SK-MEL-5 (cell line): ENCODE measurements at regions not wholly inside any gene's neighbourhood (a gene's known extent, or its start where the extent isn't known, plus 50 kb on each side); places are given as distances from the start of the nearest gene placed in this dataset.

Experiments used
- DNase-seq: peaks from one replicate; pipeline ENCODE4 v3.0.0-alpha.2; 2016; ENCODE audit warnings: low read depth, low spot score
- in situ Hi-C: cut with HindIII; loops from 2 replicates; pipeline ENCODE4 v1.10.0; 2016; ENCODE audit warnings: low sequenced_read_pairs, high pct_unique_total_duplicates, low pct_unique_long_range_greater_than_20kb

DNA sequence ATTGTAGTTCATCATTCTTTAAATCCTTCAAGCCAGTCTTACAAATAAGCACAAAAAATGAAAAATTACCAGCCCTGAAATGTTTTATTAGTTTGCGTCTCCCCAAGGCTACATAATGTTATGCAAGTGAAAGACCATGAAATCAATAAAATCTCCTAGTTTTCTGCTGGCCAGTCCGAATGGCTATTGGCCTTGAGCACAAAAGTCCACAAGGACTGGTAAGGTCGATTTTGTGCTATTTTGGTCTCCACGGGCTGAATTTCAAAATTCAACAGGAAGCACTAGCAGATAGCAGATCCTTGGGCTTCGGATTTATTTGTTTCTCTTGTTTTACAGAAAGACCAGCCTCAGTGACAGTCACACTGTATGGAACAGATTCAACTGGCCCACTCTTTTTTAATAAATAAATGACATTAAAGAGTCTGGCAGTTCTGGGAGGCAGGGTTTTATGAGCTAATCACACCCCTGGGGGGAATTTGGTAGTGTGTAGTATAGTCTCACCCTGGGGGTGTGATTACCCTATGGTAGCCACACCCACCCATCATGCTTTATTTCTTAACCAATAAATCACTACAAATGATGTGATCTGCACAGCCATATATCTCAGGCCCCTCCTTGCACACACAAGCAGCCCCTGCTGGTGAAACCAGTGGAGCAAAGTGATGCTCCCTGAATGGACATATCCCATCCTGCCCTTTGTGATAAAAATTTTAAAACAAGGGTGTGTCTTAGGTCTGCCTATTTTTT, 51.1 kb upstream of the TMEM33 start:
- DNase-seq = peak; percentile 26
- in situ Hi-C loops = no loop called here

DNA sequence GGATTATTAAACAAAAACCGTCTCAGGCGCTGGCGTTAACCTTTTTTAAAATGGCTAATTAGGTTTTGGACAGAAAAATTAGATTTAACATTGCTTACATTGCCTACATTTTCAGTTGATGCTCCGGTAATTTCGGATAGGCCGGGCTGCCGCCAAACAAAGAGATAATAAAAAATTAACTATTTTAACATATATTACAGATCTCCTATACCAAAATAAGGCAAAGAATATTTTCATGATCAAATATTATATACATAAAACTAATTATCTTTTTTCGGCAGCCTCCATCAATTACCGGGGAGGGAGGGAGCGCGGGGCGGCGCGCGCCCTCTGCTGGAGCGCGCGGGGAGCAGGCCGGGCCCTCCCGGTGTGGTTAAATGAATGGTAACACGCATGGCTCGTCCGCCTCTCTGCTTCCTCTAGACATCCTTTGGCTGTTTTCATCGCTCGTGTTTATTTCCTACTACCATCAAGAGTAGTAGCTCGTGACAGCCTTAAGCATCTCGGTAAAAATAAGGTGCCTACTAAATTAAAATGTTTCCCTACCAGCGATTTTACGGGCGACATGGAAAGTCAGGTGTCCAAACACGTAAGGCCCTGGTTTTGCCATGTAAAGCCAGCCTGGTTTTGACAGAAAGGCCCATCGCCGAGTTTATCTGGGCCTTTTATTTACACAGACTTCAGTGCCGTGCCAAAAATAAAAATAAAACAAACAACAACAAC, 52.4 kb upstream of the TMEM33 start:
- DNase-seq = peak; percentile 36
- in situ Hi-C loops = no loop called here

DNA sequence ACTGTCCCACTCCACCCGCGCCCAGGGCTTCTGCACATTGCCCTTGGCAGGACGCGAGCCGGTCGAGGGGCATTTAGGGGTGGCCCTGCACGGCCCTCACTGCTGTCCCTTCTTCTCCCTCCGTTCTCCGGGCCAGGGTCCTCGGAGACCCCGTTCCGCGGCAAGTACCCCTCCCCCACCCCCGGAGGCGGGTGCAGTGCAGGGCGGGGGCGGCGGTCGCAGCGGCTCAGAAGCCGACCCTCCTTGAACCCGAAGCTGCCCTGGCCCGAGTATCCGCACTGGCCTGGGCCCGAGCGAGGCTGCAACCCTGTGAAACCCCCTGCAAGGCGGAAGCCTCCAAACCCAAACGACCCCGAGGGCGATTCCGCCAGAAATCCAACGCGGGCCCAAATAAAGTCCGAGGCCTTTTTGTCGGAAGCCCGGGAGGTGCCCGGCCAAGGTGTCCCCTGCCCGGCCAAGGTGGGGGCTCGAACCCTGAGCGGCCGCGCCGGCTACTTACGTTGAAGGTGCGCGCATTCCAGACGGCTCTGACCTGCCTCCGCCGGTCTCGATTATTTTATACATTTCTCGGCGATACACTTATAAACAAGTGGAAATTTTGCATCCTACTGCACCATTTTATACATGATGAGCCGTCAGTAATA, 53.1 kb upstream of the TMEM33 start:
- in situ Hi-C loops = no loop called here
- no peak for DNase-seq

DNA sequence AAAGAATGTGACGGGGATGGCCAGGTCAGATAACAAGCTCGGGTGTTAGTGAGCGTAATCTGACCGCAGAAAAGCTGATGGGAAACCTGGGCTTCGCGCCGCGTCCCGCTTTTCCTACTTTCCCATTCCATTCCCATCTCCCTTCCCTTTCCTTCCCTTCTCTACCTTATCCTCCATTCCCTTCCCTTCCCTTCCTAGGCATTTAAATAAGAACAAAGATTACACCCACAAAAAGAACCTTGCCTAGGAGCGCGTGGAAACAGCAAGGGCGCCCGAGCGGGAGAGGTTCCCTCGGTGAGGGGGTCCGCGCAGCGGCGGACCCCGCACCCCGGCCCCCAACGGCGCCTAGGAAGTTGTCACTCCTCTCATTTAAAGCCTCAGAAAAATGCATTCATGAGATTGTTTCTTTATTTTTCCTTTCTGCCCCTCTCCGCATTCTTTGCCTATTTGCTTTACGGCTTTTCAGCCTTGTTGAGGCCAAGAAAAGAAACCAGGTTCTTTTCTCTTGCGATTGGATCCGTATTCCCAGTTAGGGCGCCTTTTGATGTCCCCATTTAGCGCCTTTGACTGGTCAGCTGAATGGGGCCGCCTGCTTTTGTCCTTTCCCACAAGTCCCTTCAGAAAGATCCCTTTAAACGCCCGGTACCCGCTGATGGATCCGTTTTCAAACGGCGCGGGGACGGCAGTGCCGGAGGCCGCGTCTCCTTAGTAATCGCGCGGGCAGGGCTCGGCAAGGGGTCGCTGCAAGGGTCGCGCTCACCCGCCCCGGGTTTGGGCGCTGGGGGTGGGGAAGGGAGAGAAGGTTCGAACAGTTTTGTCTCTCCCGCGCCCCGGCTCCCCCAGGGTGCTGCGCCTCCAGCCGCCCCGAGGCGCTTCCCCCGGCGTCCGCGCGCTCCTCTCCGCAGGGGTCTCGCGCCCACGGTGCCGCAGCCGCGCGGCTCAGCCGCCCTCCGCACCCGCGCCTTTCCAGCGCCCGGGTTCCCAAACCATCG, 54.1 kb upstream of the TMEM33 start:
- in situ Hi-C loops = no loop called here
- DNase-seq = no peak

DNA sequence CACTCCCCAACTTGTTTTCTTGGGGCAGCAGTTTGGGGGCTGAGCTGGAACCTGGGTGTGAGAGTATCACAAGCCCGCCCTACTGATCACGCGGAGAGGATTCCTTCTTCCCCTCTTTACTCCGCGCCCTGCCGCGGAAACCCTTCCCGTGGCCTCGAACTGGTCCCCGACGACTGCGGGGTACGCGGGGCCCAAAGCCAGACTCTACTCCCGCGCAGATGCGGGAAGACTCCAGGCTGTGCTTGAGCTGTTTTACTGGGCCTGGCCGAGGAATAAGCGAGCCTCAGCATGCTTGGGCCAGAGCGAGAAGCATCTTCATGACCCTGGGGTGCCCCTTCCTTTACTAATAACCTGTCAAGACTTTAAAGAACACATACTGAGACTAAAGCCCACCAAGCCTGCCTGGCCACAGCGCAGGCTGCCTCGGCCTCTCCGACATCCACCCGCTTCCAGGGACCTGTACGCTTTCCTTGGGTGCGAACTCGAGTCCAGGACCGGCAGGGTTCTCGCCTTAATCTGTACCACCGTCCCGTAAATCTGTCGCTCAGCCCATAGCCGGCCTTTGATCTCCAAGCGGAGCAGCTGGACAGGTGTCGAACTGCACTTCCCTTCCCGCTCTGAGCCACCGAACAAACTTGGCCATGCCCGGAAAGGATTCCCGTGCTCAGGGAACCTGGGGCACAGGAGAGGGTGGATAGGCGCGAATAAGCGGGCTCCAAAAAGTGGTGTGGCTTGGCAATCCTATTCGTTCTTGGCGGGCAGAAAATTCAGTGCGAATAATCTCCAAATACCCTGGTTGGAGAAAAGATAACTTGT, 55.0 kb upstream of the TMEM33 start:
- no peak for DNase-seq
- in situ Hi-C loops = no loop called here

DNA sequence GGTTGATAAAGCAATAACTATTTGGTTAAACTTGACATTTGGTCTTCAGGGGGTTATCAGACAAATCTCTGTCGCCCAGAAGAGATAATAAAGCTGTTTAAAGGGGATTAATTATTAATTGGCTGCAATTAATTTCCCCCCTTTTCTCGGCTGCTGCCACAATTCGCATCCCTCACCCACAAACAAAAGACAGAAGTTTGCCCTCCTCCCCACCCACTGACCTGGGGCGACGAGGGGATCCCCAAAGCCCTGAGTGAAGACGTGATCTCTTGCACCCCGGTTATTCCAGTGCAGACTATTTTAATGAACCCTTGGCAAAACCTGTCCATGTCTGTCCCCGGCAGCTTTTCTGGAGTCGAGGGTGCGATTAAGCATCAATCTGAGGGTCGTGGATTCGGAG, 55.7 kb upstream of the TMEM33 start:
- in situ Hi-C loops = no loop called here
- no peak for DNase-seq

DNA sequence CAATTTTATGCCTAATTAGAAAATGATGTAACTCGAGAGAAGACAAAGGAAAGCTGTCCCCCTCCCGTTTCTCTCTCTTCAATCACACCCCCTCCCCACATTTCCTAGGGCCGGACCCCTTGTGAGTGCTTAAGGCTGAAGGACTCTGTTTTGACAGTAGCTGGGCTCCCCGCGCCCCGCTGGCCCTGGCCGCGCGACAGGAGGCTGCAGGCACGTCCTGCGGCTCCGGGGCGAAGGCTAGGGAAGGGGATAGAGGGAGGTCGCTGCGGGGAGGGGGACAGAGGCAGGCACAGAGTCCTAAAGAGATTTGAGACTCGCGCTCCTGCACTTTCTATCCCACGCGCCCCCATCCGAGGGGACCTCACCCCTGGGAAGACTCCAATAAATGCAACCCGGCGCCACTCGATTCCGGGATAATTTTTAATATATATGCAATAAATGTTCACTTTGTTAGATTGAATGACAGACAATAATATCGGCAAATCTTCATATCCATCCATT, 56.2 kb upstream of the TMEM33 start:
- no peak for DNase-seq
- in situ Hi-C loops = no loop called here

DNA sequence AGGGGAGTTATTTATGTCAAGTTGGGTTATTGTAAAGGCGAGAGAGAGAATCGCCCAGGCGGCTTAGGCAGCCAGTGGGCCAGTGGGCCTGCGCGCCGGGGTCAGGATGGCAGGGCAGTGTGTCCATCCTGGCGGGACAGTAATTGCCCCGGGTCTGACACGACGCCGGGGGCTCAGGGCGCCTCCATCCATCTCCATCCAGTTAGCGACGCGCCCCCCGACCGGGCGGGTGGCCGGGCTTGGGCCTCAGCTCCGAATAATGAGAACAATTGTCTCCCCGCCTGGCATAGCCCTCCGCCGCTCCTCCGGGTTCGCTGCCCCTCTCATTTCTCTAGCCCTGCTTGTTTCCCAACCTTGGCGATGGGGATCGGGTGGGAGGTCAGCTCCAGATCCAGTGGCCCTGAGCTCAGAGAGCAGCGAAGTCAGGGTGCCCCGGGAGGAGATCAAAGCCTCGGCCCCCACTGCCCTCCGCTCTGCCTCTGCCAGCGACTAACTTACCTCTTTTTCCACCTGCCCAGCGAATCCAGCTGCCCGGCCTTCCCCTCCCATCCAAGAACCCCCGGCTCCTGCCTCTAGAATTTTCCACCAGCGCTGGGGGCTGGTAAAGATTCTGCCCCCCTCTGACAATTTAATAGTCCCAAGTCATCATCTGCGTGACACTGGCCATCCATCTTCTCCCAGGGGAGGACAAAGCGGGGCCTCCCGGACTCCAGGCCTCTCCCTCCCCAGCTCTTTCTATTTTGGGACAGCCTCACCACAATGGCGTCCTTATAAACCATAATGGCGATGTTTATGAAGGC, 56.9 kb upstream of the TMEM33 start:
- in situ Hi-C loops = no loop called here
- no peak for DNase-seq

DNA sequence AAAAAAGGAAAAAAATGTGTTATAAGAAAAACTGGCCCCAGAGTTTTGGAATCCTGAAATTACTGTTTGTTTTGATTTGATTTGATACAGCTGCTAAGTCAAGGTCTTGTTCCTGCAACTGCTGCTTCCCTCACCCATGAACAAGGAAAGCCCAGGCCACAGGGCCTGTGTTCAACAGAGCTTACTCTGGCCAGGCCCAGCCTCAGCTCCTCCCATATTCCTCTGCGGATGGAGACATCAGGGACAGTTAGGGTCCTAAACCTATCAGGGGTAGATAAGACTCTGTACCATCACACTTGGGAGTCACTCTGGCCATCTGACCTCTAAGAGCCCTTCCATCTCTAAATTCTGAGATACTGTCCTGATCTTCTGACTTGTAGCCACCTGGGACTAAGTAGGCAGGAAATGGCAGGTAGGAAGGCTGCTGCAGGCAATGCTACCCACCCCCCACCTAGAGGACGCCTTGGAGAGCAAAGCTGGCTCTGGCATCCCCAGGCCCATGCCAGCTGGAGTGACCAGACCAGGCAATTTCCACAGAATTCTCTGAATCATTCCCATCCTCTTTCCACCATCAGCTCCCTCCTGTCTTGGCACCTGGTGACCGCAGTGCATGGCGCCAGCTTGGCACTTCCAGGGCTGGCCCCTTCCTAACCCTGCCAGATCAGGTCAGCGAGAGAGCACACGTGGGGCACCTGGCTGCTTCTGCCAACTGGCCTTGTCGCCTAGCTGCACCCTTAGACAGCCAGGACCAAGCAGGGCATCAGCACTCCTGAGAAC, 58.0 kb upstream of the TMEM33 start:
- in situ Hi-C loops = no loop called here
- no peak for DNase-seq

DNA sequence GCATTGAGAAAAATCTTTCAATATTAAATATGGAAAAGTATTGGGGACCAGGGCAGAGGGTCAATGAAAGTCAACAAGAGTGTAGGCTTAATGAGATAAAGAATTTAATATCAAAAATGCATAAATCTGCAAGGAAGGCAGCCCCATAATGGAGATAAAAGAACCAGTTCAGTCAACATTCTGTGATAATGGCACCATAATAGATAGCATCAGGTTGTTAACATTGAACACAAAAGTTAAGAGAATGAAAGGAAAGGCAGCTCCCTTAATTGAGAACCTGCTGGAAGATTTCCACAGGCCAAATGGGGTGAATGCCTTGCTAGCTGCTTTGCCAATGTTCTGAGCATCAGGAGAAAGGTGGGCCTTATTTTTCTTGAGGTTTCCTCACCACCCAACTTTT, 60.4 kb upstream of the TMEM33 start:
- in situ Hi-C loops = no loop called here
- no peak for DNase-seq

DNA sequence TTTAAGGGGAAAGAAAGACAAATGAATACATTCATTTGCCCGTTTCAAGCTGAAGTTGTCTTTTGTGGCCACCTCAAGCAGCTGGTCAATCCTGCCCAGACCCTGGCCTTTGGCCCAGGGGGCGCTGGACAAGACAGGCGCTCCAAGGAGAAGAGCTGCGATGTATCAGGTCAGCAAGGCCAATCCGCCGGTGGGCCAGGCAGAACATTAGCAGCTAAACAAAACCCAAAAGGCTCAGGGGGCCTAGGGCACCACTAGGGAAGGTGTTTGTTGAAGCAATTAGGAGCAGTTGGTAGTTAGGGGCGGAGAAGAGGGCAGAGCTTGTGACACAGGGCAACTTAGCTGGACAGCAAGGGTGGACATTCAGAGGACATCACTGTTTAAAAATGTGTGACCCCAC, 60.8 kb upstream of the TMEM33 start:
- in situ Hi-C loops = no loop called here
- no peak for DNase-seq

DNA sequence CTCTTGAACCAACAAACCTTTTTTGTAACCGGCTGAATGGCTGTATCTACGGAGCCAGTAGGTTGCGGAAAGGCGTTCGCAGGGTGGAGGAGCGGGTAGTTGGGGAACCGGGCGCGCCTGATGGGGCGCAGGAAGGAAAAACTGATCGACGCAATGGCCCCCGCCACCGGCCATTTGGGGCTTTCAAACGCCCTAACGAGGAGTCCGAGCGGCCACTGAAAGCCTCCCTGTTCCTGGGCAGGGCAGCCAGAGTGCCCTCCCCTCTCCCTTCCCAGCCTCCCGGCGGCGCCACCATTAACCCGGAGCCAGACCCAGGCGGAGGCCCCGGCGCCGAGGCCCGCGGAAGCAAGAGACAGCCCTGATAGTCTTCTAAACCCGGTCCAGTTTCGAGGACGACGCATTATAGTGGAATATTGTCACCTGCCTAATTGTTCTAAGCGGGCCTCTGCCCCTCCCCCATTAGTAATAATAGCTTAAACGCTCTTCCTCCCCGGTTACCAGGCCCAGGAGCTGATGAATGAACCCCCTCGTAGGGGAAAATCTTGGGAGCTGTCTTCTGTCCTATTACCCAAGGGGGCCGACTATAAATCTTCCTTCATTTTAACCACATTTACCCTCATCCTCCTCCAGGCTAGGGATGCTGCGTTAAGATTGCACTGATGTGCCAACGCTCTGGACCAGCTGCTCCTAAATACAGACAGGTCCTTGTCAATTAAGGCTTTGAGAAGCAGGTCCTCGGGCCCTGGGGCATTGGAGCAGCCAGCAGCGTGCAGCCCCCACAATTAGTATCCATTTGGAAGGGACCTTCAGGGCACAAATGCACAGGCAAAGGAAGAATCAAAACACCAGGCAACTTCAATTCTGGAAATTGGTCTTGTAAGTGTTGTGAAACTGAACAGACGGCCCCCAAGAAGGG, 61.6 kb upstream of the TMEM33 start:
- no peak for DNase-seq
- in situ Hi-C loops = no loop called here

DNA sequence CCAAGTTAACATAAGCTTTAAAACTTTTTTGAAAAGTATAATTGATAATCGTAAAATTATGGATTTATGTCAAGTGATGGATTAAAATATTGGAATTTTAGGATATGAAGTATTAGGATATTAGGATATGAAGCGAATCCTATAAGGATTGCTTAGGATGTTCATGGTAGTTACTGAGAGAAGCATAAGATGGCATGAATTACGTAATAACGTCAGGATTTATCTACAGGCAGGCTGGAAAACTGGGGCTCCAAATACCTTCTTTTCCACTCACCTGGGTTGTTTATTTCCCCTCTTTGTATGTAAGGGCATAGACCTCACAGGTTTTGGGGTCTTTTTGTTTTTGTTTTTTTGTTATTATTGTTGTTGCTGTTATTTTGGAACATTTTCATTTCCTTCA, 65.2 kb upstream of the TMEM33 start:
- in situ Hi-C loops = no loop called here
- no peak for DNase-seq

DNA sequence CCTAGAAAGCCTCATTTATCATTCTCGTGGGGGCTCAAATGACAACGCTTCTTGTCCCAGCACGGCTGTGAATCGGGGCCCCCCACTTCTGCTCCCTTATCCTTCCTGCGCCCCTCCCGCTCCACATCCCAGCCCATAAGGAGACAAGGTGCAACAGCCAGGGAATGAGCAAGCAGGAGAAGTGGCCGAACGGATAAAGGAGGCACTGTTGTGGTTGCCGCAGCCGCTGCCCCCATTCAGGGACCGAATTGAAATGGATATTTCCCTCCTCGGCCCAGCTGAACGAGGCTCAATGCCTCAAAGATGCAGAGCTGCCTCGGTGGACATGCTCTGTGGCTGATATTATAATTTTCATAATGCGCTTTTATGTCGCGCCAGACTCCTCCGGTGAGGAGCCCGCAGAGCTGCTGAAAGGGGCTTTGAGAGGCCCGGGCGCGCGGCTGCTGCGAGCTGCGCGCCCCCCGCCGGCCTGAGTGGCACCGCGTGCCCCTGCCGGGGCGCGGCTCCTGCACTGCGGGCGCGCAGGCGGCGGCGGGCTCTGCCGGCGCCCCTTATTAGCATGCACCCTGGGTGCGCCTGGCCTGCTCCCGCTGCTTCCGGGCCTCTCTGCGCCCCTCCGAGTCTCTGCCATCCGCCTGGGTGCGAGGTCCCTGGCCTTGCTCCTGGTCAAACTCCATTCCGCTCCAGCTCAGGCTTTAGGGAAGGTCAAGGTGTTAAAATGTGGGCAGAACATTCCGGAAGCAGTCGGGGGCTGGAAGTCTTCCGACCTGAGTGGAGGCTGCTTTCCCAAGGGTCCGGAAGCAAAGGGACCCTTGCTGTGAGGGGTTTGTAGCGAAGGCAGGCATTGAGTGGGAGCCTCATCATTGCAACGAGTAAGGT, 68.2 kb upstream of the TMEM33 start:
- no peak for DNase-seq
- in situ Hi-C loops = no loop called here
